GM18502 (cell line): ENCODE measurements at regions not wholly inside any gene's neighbourhood (a gene's known extent, or its start where the extent isn't known, plus 50 kb on each side); places are given as distances from the start of the nearest gene placed in this dataset.

Experiments used
- ATAC-seq: cut with Tn5 transposase; IDR thresholded peaks from one replicate; pipeline ENCODE4 v1.9.1; 2021; ENCODE audit warnings: mild to moderate bottlenecking; ENCODE audit not compliant: unreplicated experiment, poor library complexity

- no peak for ATAC-seq
These were observed 232.5 kb downstream of the HDGFL1 start for GRCh38 chr6:22801831-22802230.

- ATAC-seq = no peak
These were observed 235.4 kb downstream of the HDGFL1 start for GRCh38 chr6:22804620-22805261.

GRCh38 chr6:22807261-22807660 is 237.9 kb downstream of the HDGFL1 start:
- ATAC-seq = no peak

GRCh38 chr6:22807818-22808217 is 238.5 kb downstream of the HDGFL1 start:
- no peak for ATAC-seq

GRCh38 chr6:22808466-22808865 is 239.1 kb downstream of the HDGFL1 start:
- ATAC-seq = no peak

GRCh38 chr6:22809370-22809769 is 240.0 kb downstream of the HDGFL1 start:
- ATAC-seq = no peak

- ATAC-seq = no peak
These were observed 249.8 kb downstream of the HDGFL1 start for GRCh38 chr6:22819209-22819608.

GRCh38 chr6:22821664-22822320 is 252.4 kb downstream of the HDGFL1 start:
- no peak for ATAC-seq

GRCh38 chr6:22825210-22825609 is 255.8 kb downstream of the HDGFL1 start:
- no peak for ATAC-seq

GRCh38 chr6:22826961-22827360 is 257.6 kb downstream of the HDGFL1 start:
- no peak for ATAC-seq

- ATAC-seq = no peak
These were observed 258.4 kb downstream of the HDGFL1 start for GRCh38 chr6:22827760-22828159.

- no peak for ATAC-seq
These were observed 259.1 kb downstream of the HDGFL1 start for GRCh38 chr6:22828179-22829062.

- no peak for ATAC-seq
These were observed 259.7 kb downstream of the HDGFL1 start for GRCh38 chr6:22829070-22829469.

GRCh38 chr6:22830463-22830862 is 261.1 kb downstream of the HDGFL1 start:
- no peak for ATAC-seq

GRCh38 chr6:22833191-22833590 is 263.8 kb downstream of the HDGFL1 start:
- ATAC-seq = no peak

GRCh38 chr6:22838345-22838744 is 269.0 kb downstream of the HDGFL1 start:
- no peak for ATAC-seq

- no peak for ATAC-seq
These were observed 276.1 kb downstream of the HDGFL1 start for GRCh38 chr6:22845467-22845866.

GRCh38 chr6:22848121-22848520 is 278.8 kb downstream of the HDGFL1 start:
- ATAC-seq = no peak

GRCh38 chr6:22849921-22850320 is 280.6 kb downstream of the HDGFL1 start:
- ATAC-seq = no peak

GRCh38 chr6:22852101-22852500 is 282.7 kb downstream of the HDGFL1 start:
- no peak for ATAC-seq

- no peak for ATAC-seq
These were observed 304.3 kb downstream of the HDGFL1 start for GRCh38 chr6:22873513-22874136.
